ENCODE measurements at regions not wholly inside any gene's neighbourhood (a gene's known extent, or its start where the extent isn't known, plus 50 kb on each side); places are given as distances from the start of the nearest gene placed in this dataset.

- TF ChIP-seq CTCF (tag by site-specific recombination; IDR thresholded peaks at IDR 0.05) (no peak), ZNF488 (tag by site-specific recombination; IDR thresholded peaks at IDR 0.05) (no peak), ZNF335 (tag by site-specific recombination; conservative IDR thresholded peaks at IDR 0.05) (no peak), ZBTB20 (tag by site-specific recombination; IDR thresholded peaks at IDR 0.05) (no peak), ZFP3 (tag by site-specific recombination; IDR thresholded peaks at IDR 0.05; ENCODE audit: low read depth) (no peak), PATZ1 (tag by site-specific recombination; IDR thresholded peaks at IDR 0.05) (no peak), INSM2 (tag by site-specific recombination; IDR thresholded peaks at IDR 0.05) (no peak), GLI2 (tag by site-specific recombination; IDR thresholded peaks at IDR 0.05; ENCODE audit: borderline replicate concordance, low read depth) (no peak), ZNF214 (tag by site-specific recombination; IDR thresholded peaks at IDR 0.05; ENCODE audit: borderline replicate concordance) (no peak), ZNF174 (tag by site-specific recombination; IDR thresholded peaks at IDR 0.05) (no peak), BCL11A (tag by site-specific recombination; IDR thresholded peaks at IDR 0.05; ENCODE audit: low read depth) (no peak)
Observed at GRCh38 chr16:79390481-79391051, 210.0 kb downstream of the MAF start.

Data from HEK293 (cell line).